ENCODE measurements at regions not wholly inside any gene's neighbourhood (a gene's known extent, or its start where the extent isn't known, plus 50 kb on each side); places are given as distances from the start of the nearest gene placed in this dataset.

GRCh38 chr18:11541179-11541578 lies 68.2 kb upstream of the SLC35G4 start:
- no peak for TF ChIP-seq MYNN (tag by site-specific recombination; IDR thresholded peaks at IDR 0.05; ENCODE audit: borderline replicate concordance)
- TF ChIP-seq REST (tag by site-specific recombination; IDR thresholded peaks at IDR 0.05): no peak
- TF ChIP-seq ZNF274 (IDR thresholded peaks at IDR 0.05; ENCODE audit: low read length): no peak
- TF ChIP-seq ZNF274 (tag by site-specific recombination; IDR thresholded peaks at IDR 0.05; ENCODE audit: borderline replicate concordance): no peak
- no peak for TF ChIP-seq ZNF580 (tag by site-specific recombination; IDR thresholded peaks at IDR 0.05)
- TF ChIP-seq ZNF26 (tag by site-specific recombination; IDR thresholded peaks at IDR 0.05): no peak
- TF ChIP-seq ZNF292 (tag by site-specific recombination; IDR thresholded peaks at IDR 0.05; ENCODE audit: borderline replicate concordance, low read depth): no peak
